H1 (cell line): ENCODE measurements at regions not wholly inside any gene's neighbourhood (a gene's known extent, or its start where the extent isn't known, plus 50 kb on each side); places are given as distances from the start of the nearest gene placed in this dataset.

ENCODE experiments used
- CTCF ChIA-PET: fragments of 300-600 bp; sonication (Branson Sonifier 250); formaldehyde crosslinking; loops from one replicate; lab custom pipeline; 2021; ENCODE audit not compliant: partially characterized antibody; lab: Charles Lee
- POLR2A ChIA-PET: fragments of 300-600 bp; sonication (Branson Sonifier 250); formaldehyde crosslinking; loops from one replicate; lab custom pipeline; 2021; ENCODE audit warnings: inconsistent platforms; ENCODE audit not compliant: partially characterized antibody; lab: Charles Lee
- DNase-seq, 2 experiments: peaks; one replicate each; pipeline versions ENCODE4 v3.0.0 to v3.0.0-alpha.2; 2010 to 2022; ENCODE audit warnings: low spot score in 2 of 2, low read depth in 1 of 2, mixed read lengths in 1 of 2
- FAIRE-seq: peaks from 2 replicates; lab custom pipeline; 2011; peaks lifted over from hg19 to GRCh38; lab: Jason Lieb, UNC
- H2AFZ ChIP-seq: 2 replicates; pipeline ENCODE4 v1.8.1; 2012; ENCODE audit warnings: low read length, inconsistent platforms
- H2AK5ac ChIP-seq: 2 replicates; pipeline ENCODE4 v1.6.1; 2013; ENCODE audit warnings: low read depth, low read length
- H2BK120ac ChIP-seq: replicated peaks from 2 replicates; pipeline ENCODE3; 2013; ENCODE audit warnings: low read depth, low read length, inconsistent platforms
- H2BK12ac ChIP-seq: 2 replicates; pipeline ENCODE4 v1.6.1; 2013; ENCODE audit warnings: low read depth, low read length
- H2BK15ac ChIP-seq: 2 replicates; pipeline ENCODE4 v1.6.1; 2013; ENCODE audit warnings: low read length
- H2BK20ac ChIP-seq: 2 replicates; pipeline ENCODE4 v1.6.1; 2013; ENCODE audit warnings: low read length
- H2BK5ac ChIP-seq: 2 replicates; pipeline ENCODE4 v1.6.1; 2013; ENCODE audit warnings: low read depth, low read length
- H3K14ac ChIP-seq: 2 replicates; pipeline ENCODE4 v1.6.1; 2013; ENCODE audit warnings: inconsistent platforms; ENCODE audit not compliant: insufficient read length
- H3K18ac ChIP-seq: 2 replicates; pipeline ENCODE4 v1.6.1; 2013; ENCODE audit warnings: low read length; ENCODE audit errors: extremely low read depth
- H3K23ac ChIP-seq: 2 replicates; pipeline ENCODE4 v1.6.1; 2013; ENCODE audit warnings: inconsistent platforms; ENCODE audit not compliant: insufficient read length
- H3K23me2 ChIP-seq: 2 replicates; pipeline ENCODE4 v1.6.1; 2013; ENCODE audit warnings: low read depth, low read length
- H3K27ac ChIP-seq: 2 replicates; pipeline ENCODE4 v1.6.1; 2011; ENCODE audit warnings: low read depth, low read length, inconsistent platforms
- H3K27me3 ChIP-seq, 4 experiments: replicated peaks in 1 of 4; 1 replicate in 1 of 4; 2 replicates in 3 of 4; pipeline versions ENCODE4 v1.6.1 to v1.8.1; 2011 to 2013; ENCODE audit warnings: low read length in 3 of 4, mild to moderate bottlenecking in 3 of 4, inconsistent platforms in 2 of 4, mixed read lengths in 2 of 4, moderate library complexity in 1 of 4; ENCODE audit not compliant: control insufficient read depth in 3 of 4, insufficient read depth in 3 of 4; ENCODE audit errors: extremely low read depth in 1 of 4
- H3K36me3 ChIP-seq, 4 experiments: 2 replicates each; pipeline versions ENCODE4 v1.6.1 to v1.8.1; 2011 to 2013; ENCODE audit warnings: mild to moderate bottlenecking in 4 of 4, low read length in 3 of 4, moderate library complexity in 2 of 4, control low read depth in 1 of 4, inconsistent platforms in 1 of 4; ENCODE audit not compliant: insufficient read depth in 4 of 4, control insufficient read depth in 2 of 4
- H3K4ac ChIP-seq: replicated peaks from 2 replicates; pipeline ENCODE3; 2013; ENCODE audit warnings: low read length, low read depth, mixed read lengths, inconsistent platforms; ENCODE audit not compliant: insufficient read length
- H3K4me1 ChIP-seq, 4 experiments: replicated peaks in 1 of 4; 1 replicate in 1 of 4; 2 replicates in 3 of 4; pipeline versions ENCODE4 v1.6.1 to v1.8.1; 2011 to 2013; ENCODE audit warnings: low read length in 3 of 4, inconsistent platforms in 2 of 4, mixed read lengths in 1 of 4; ENCODE audit not compliant: insufficient read depth in 4 of 4, control insufficient read depth in 3 of 4
- H3K4me2 ChIP-seq, 2 experiments: 2 replicates each; pipeline versions ENCODE4 v1.6.1 to v1.8.1; 2011 to 2013; ENCODE audit warnings: low read depth in 2 of 2, low read length in 2 of 2, control low read depth in 1 of 2, inconsistent platforms in 1 of 2, mild to moderate bottlenecking in 1 of 2; ENCODE audit not compliant: insufficient read depth in 1 of 2
- H3K4me3 ChIP-seq, 4 experiments: fragments of 200-600, 300-600 bp in 1 of 4; sonication (generic), shearing (Covaris generic), sonication (Bioruptor Twin) in 1 of 4; 2 replicates each; pipeline versions ENCODE4 v1.5.1 to v1.8.1; 2011 to 2016; ENCODE audit warnings: low read length in 4 of 4, low read depth in 3 of 4, control low read depth in 2 of 4, inconsistent platforms in 2 of 4, mild to moderate bottlenecking in 2 of 4, mixed read lengths in 1 of 4, moderate library complexity in 1 of 4; ENCODE audit not compliant: insufficient read depth in 2 of 4; ENCODE audit errors: extremely low read depth in 1 of 4
- H3K56ac ChIP-seq: replicated peaks from 2 replicates; pipeline ENCODE3; 2013; ENCODE audit warnings: low read depth, mild to moderate bottlenecking, mixed read lengths, low read length, inconsistent platforms; ENCODE audit not compliant: insufficient read length
- H3K79me1 ChIP-seq: 2 replicates; pipeline ENCODE4 v1.6.1; 2013; ENCODE audit warnings: low read depth, low read length, control low read depth
- H3K79me2 ChIP-seq, 2 experiments: 2 replicates each; pipeline versions ENCODE4 v1.6.1 to v1.8.1; 2012 to 2013; ENCODE audit warnings: low read length in 2 of 2, mild to moderate bottlenecking in 2 of 2, inconsistent platforms in 1 of 2; ENCODE audit not compliant: insufficient read depth in 2 of 2, control insufficient read depth in 1 of 2
- H3K9ac ChIP-seq, 4 experiments: replicated peaks in 1 of 4; 1 replicate in 1 of 4; 2 replicates in 3 of 4; pipeline versions ENCODE4 v1.6.1 to v1.8.1; 2011 to 2013; ENCODE audit warnings: low read depth in 3 of 4, low read length in 3 of 4, control low read depth in 2 of 4, mild to moderate bottlenecking in 2 of 4, moderate library complexity in 2 of 4, inconsistent platforms in 1 of 4; ENCODE audit errors: extremely low read depth in 1 of 4
- H3K9me3 ChIP-seq, 2 experiments: 2 replicates each; pipeline versions ENCODE4 v1.6.1 to v1.8.1; 2012 to 2013; ENCODE audit warnings: mild to moderate bottlenecking in 2 of 2, moderate library complexity in 2 of 2, control low read depth in 1 of 2, inconsistent platforms in 1 of 2, low read depth in 1 of 2, low read length in 1 of 2, mixed read lengths in 1 of 2; ENCODE audit not compliant: insufficient read depth in 2 of 2
- H4K20me1 ChIP-seq, 2 experiments: replicated peaks in 1 of 2; 2 replicates each; pipeline versions ENCODE3 to v1.8.1; 2011 to 2013; ENCODE audit warnings: inconsistent platforms in 2 of 2, low read length in 2 of 2, mild to moderate bottlenecking in 1 of 2; ENCODE audit not compliant: insufficient read depth in 2 of 2, control insufficient read depth in 1 of 2
- H4K5ac ChIP-seq: 2 replicates; pipeline ENCODE4 v1.6.1; 2013; ENCODE audit warnings: low read length, low read depth, mixed read lengths, inconsistent platforms; ENCODE audit not compliant: insufficient read length
- H4K8ac ChIP-seq: 2 replicates; pipeline ENCODE4 v1.8.0; 2013; ENCODE audit warnings: mild to moderate bottlenecking, moderate library complexity, low read length, inconsistent platforms; ENCODE audit not compliant: insufficient read depth; ENCODE audit errors: extremely low read depth
- H4K91ac ChIP-seq: replicated peaks from 2 replicates; pipeline ENCODE3; 2013; ENCODE audit warnings: low read length, mixed read lengths, inconsistent platforms; ENCODE audit not compliant: insufficient read length
- KDM1A ChIP-seq: fragments of 200-600, 300-600 bp; sonication (generic); IDR thresholded peaks from 2 replicates; pipeline ENCODE4 v1.7.1; 2016; ENCODE audit warnings: mild to moderate bottlenecking, low read length, borderline replicate concordance
- TAF7 ChIP-seq: optimal IDR thresholded peaks from 2 replicates; pipeline ENCODE3; 2011; ENCODE audit warnings: low read depth, mild to moderate bottlenecking, inconsistent platforms, low read length, moderate library complexity, borderline replicate concordance
- WGBS, 2 experiments: shearing (Covaris generic) in 1 of 2; methylation state at CpG; one replicate each; pipeline versions ENCODE4 v1.1.6 to v1.1.7; 2013 to 2015; ENCODE audit warnings: low lambda C conversion rate in 2 of 2, mixed read lengths in 2 of 2, inconsistent platforms in 1 of 2, low coverage in 1 of 2, missing lambda C conversion rate in 1 of 2; ENCODE audit not compliant: insufficient replicate concordance in 2 of 2, insufficient coverage in 1 of 2, insufficient read length in 1 of 2; ENCODE audit errors: extremely low coverage in 1 of 2, missing lambda C conversion rate in 1 of 2; 5-methylcytosine and 5-hydroxymethylcytosine counted together

DNA sequence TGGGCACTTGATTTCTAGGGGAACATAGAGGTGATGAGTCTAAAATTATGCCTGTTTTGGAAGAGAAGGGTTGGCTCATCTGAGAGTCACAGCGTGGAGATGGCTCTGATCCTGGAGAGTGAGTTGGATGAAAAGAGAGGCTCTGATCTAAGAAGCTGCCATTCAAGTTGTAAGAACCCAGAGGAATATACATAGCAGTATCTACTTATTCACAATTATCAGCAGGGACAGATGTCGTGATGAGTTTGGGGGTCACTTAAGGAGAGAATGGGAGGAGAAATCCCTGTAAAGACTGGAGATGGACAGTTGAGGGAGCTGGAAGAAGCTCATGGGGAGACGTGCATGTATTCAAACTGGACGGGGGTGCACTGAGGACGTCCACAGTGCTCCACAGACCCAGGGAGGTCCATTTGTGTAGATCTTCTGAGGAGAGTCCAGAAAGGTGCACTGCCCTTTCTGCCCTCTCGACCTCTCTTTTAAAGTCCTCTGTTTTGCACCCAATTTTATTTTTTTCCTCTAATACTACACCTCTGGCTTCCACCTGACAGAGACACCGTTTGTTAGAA, 124.7 kb upstream of the SSTR4 start:
- DNase-seq (no peak), FAIRE-seq (no peak)
- H3K18ac ChIP-seq = no peak overlapping the region
- H4K8ac ChIP-seq = no peak overlapping the region
- WGBS, 2 experiments = 92% methylated on average over 7 of the region's 7 CpGs; no CpG with 5 or more reads in 1 of the 2 experiments
- no peak overlapping the region for H4K91ac ChIP-seq
- no peaks in the 10 kb centered on the region for H3K27me3 ChIP-seq
- no peak overlapping the region for H4K5ac ChIP-seq
- H3K4ac ChIP-seq = no peak overlapping the region
- H3K23me2 ChIP-seq = no peaks in the 10 kb centered on the region; the same call in 1 of the 2 replicates
- H2AFZ ChIP-seq = no peak overlapping the region
- no peak overlapping the region for H2AK5ac ChIP-seq
- no peaks in the 10 kb centered on the region for H3K79me1 ChIP-seq
- CTCF ChIA-PET = interaction anchor here (1.1 to 1.5 kb wide), 3 partner anchors 13 to 140 kb away, joined by 3 to 5 read pairs (median 3); no protein-coding TSS in a partner anchor
- no peak overlapping the region for H3K4me2 ChIP-seq
- H2BK20ac ChIP-seq = no peak overlapping the region
- no peak overlapping the region for H3K9ac ChIP-seq
- no peak overlapping the region for H2BK5ac ChIP-seq
- no peaks in the 10 kb centered on the region for H3K9me3 ChIP-seq
- no peak overlapping the region for H3K23ac ChIP-seq
- H4K20me1 ChIP-seq = no peaks in the 10 kb centered on the region
- no peak overlapping the region for H2BK12ac ChIP-seq
- H3K56ac ChIP-seq = no peak overlapping the region
- TF ChIP-seq KDM1A (no peak), TAF7 (no peak)
- H3K79me2 ChIP-seq = no peaks in the 10 kb centered on the region
- no peak overlapping the region for H3K27ac ChIP-seq
- POLR2A ChIA-PET = no interaction called here
- no peaks in the 10 kb centered on the region for H3K4me1 ChIP-seq
- H3K36me3 ChIP-seq = no peaks in the 10 kb centered on the region
- no peak overlapping the region for H2BK120ac ChIP-seq
- H3K4me3 ChIP-seq = no peak overlapping the region
- no peak overlapping the region for H3K14ac ChIP-seq
- H2BK15ac ChIP-seq = no peak overlapping the region
